Activated naive CD8-positive, alpha-beta T cell treated with anti-CD3 and anti-CD28 coated beads for 36 hours (primary cell): ENCODE measurements at regions not wholly inside any gene's neighbourhood (a gene's known extent, or its start where the extent isn't known, plus 50 kb on each side); places are given as distances from the start of the nearest gene placed in this dataset.
"Not testable (repeated sequence)": the region's sequence is repeated elsewhere in the genome, so short reads cannot be mapped to it uniquely, and the experiment has no call there.

ENCODE experiments used
- DNase-seq: peaks from one replicate; pipeline ENCODE4 v3.0.0; 2021
- H3K27ac Mint-ChIP-seq: one replicate; pipeline ENCODE4 v1.8.0; 2022; ENCODE audit warnings: mild to moderate bottlenecking, moderate library complexity, mixed read lengths
- H3K27me3 Mint-ChIP-seq: one replicate; pipeline ENCODE4 v1.8.0; 2022; ENCODE audit warnings: mild to moderate bottlenecking, mixed read lengths
- H3K36me3 Mint-ChIP-seq: one replicate; pipeline ENCODE4 v1.8.0; 2021; ENCODE audit warnings: mild to moderate bottlenecking, mixed read lengths
- H3K4me1 Mint-ChIP-seq: one replicate; pipeline ENCODE4 v1.8.0; 2021; ENCODE audit warnings: mixed read lengths
- H3K4me3 Mint-ChIP-seq: one replicate; pipeline ENCODE4 v1.8.0; 2022; ENCODE audit warnings: mild to moderate bottlenecking, moderate library complexity, mixed read lengths
- H3K9me3 Mint-ChIP-seq: one replicate; pipeline ENCODE4 v1.8.0; 2022; ENCODE audit warnings: mixed read lengths

- no peaks in the 10 kb centered on the region for H3K27me3 Mint-ChIP-seq
- peaks cover 3% of the 10 kb centered on the region for H3K9me3 Mint-ChIP-seq
Observed at GRCh38 chr12:126248871-126249403, 1183.7 kb downstream of the AACS start.

GRCh38 chr12:126258190-126258589, 1193.0 kb downstream of the AACS start:
- Mint-ChIP-seq H3K36me3 (no peaks in the 10 kb centered on the region), H3K4me3 (no peak overlapping the region), H3K27ac (no peak overlapping the region), H3K9me3 (peaks cover 1% of the 10 kb centered on the region), H3K27me3 (no peaks in the 10 kb centered on the region), H3K4me1 (no peaks in the 10 kb centered on the region)
- DNase-seq = no peak

More at GRCh38 chr12:126248871-126249403, 1183.7 kb downstream of the AACS start:
- Mint-ChIP-seq H3K27ac (no peak overlapping the region), H3K4me3 (no peak overlapping the region), H3K4me1 (no peaks in the 10 kb centered on the region), H3K36me3 (no peaks in the 10 kb centered on the region)
- DNase-seq = no peak

GRCh38 chr12:126262829-126263228, 1197.6 kb downstream of the AACS start:
- H3K27me3 Mint-ChIP-seq = no peaks in the 10 kb centered on the region
- no peak for DNase-seq
- no peak overlapping the region for H3K4me3 Mint-ChIP-seq
- H3K4me1 Mint-ChIP-seq = no peaks in the 10 kb centered on the region
- H3K27ac Mint-ChIP-seq = no peak overlapping the region
- H3K9me3 Mint-ChIP-seq = no peaks in the 10 kb centered on the region
- no peaks in the 10 kb centered on the region for H3K36me3 Mint-ChIP-seq

GRCh38 chr12:126268222-126268621, 1203.0 kb downstream of the AACS start:
- H3K27ac Mint-ChIP-seq = no peak overlapping the region
- H3K27me3 Mint-ChIP-seq = no peaks in the 10 kb centered on the region
- no peaks in the 10 kb centered on the region for H3K4me1 Mint-ChIP-seq
- no peaks in the 10 kb centered on the region for H3K36me3 Mint-ChIP-seq
- DNase-seq = no peak
- peaks cover 6% of the 10 kb centered on the region for H3K9me3 Mint-ChIP-seq
- no peak overlapping the region for H3K4me3 Mint-ChIP-seq

GRCh38 chr12:126271159-126271558, 1205.9 kb downstream of the AACS start:
- no peak overlapping the region for H3K27ac Mint-ChIP-seq
- H3K36me3 Mint-ChIP-seq = no peaks in the 10 kb centered on the region
- no peak for DNase-seq
- no peaks in the 10 kb centered on the region for H3K27me3 Mint-ChIP-seq
- no peak overlapping the region for H3K4me3 Mint-ChIP-seq
- H3K9me3 Mint-ChIP-seq = peaks cover 6% of the 10 kb centered on the region
- no peaks in the 10 kb centered on the region for H3K4me1 Mint-ChIP-seq

- Mint-ChIP-seq H3K9me3 (peaks cover 3% of the 10 kb centered on the region), H3K36me3 (no peaks in the 10 kb centered on the region), H3K27me3 (no peaks in the 10 kb centered on the region), H3K4me3 (no peak overlapping the region), H3K4me1 (no peaks in the 10 kb centered on the region), H3K27ac (no peak overlapping the region)
- no peak for DNase-seq
Observed at GRCh38 chr12:126282691-126283090, 1217.5 kb downstream of the AACS start.

GRCh38 chr12:126286203-126286602, 1221.0 kb downstream of the AACS start:
- H3K27ac Mint-ChIP-seq = no peak overlapping the region

GRCh38 chr12:126290456-126290855, 1225.2 kb downstream of the AACS start:
- Mint-ChIP-seq H3K4me1 (no peaks in the 10 kb centered on the region), H3K9me3 (peaks cover 19% of the 10 kb centered on the region), H3K27ac (no peak overlapping the region), H3K4me3 (no peak overlapping the region), H3K27me3 (no peaks in the 10 kb centered on the region), H3K36me3 (no peaks in the 10 kb centered on the region)
- no peak for DNase-seq

More at GRCh38 chr12:126286203-126286602, 1221.0 kb downstream of the AACS start:
- H3K36me3 Mint-ChIP-seq = no peaks in the 10 kb centered on the region
- DNase-seq = no peak
- H3K9me3 Mint-ChIP-seq = peaks cover 9% of the 10 kb centered on the region
- H3K4me3 Mint-ChIP-seq = no peak overlapping the region
- H3K27me3 Mint-ChIP-seq = no peaks in the 10 kb centered on the region
- no peaks in the 10 kb centered on the region for H3K4me1 Mint-ChIP-seq

GRCh38 chr12:126291987-126292386, 1226.8 kb downstream of the AACS start:
- peaks cover 22% of the 10 kb centered on the region for H3K9me3 Mint-ChIP-seq
- not testable (repeated sequence) for H3K4me3 Mint-ChIP-seq, H3K27me3 Mint-ChIP-seq, DNase-seq, H3K4me1 Mint-ChIP-seq, H3K36me3 Mint-ChIP-seq, H3K27ac Mint-ChIP-seq

- no peaks in the 10 kb centered on the region for H3K4me1 Mint-ChIP-seq
- H3K9me3 Mint-ChIP-seq = peaks cover 20% of the 10 kb centered on the region
- no peaks in the 10 kb centered on the region for H3K27me3 Mint-ChIP-seq
- DNase-seq = no peak
- no peaks in the 10 kb centered on the region for H3K36me3 Mint-ChIP-seq
- no peak overlapping the region for H3K27ac Mint-ChIP-seq
- no peak overlapping the region for H3K4me3 Mint-ChIP-seq
Observed at GRCh38 chr12:126295652-126296051, 1230.4 kb downstream of the AACS start.

- no peaks in the 10 kb centered on the region for H3K4me1 Mint-ChIP-seq
- H3K27me3 Mint-ChIP-seq = no peaks in the 10 kb centered on the region
- DNase-seq = no peak
Observed at GRCh38 chr12:126309278-126309677, 1244.0 kb downstream of the AACS start.

GRCh38 chr12:126312457-126312856, 1247.2 kb downstream of the AACS start:
- Mint-ChIP-seq H3K4me3 (no peak overlapping the region), H3K4me1 (no peaks in the 10 kb centered on the region), H3K9me3 (peaks cover 11% of the 10 kb centered on the region), H3K27me3 (no peaks in the 10 kb centered on the region), H3K27ac (no peak overlapping the region), H3K36me3 (no peaks in the 10 kb centered on the region)
- no peak for DNase-seq

More at GRCh38 chr12:126309278-126309677, 1244.0 kb downstream of the AACS start:
- Mint-ChIP-seq H3K27ac (no peak overlapping the region), H3K9me3 (peaks cover 9% of the 10 kb centered on the region), H3K36me3 (no peaks in the 10 kb centered on the region), H3K4me3 (no peak overlapping the region)

- H3K9me3 Mint-ChIP-seq = peaks cover 11% of the 10 kb centered on the region
Observed at GRCh38 chr12:126316411-126316810, 1251.2 kb downstream of the AACS start.

GRCh38 chr12:126337556-126338441, 1272.6 kb downstream of the AACS start:
- H3K4me3 Mint-ChIP-seq = no peak overlapping the region
- H3K27ac Mint-ChIP-seq = no peak overlapping the region
- H3K9me3 Mint-ChIP-seq = peaks cover 2% of the 10 kb centered on the region
- H3K4me1 Mint-ChIP-seq = no peaks in the 10 kb centered on the region
- no peaks in the 10 kb centered on the region for H3K27me3 Mint-ChIP-seq
- DNase-seq = no peak
- no peaks in the 10 kb centered on the region for H3K36me3 Mint-ChIP-seq

More at GRCh38 chr12:126316411-126316810, 1251.2 kb downstream of the AACS start:
- H3K4me3 Mint-ChIP-seq = no peak overlapping the region
- no peaks in the 10 kb centered on the region for H3K36me3 Mint-ChIP-seq
- H3K27me3 Mint-ChIP-seq = no peaks in the 10 kb centered on the region
- no peaks in the 10 kb centered on the region for H3K4me1 Mint-ChIP-seq
- no peak for DNase-seq
- H3K27ac Mint-ChIP-seq = no peak overlapping the region

- Mint-ChIP-seq H3K36me3 (no peaks in the 10 kb centered on the region), H3K4me3 (no peak overlapping the region)
Observed at GRCh38 chr12:126342866-126343265, 1277.6 kb downstream of the AACS start.

GRCh38 chr12:126343321-126343720, 1278.1 kb downstream of the AACS start:
- H3K9me3 Mint-ChIP-seq = peaks cover 6% of the 10 kb centered on the region
- no peak overlapping the region for H3K27ac Mint-ChIP-seq
- no peaks in the 10 kb centered on the region for H3K36me3 Mint-ChIP-seq
- H3K4me1 Mint-ChIP-seq = no peaks in the 10 kb centered on the region
- no peak overlapping the region for H3K4me3 Mint-ChIP-seq
- no peak for DNase-seq
- H3K27me3 Mint-ChIP-seq = no peaks in the 10 kb centered on the region

More at GRCh38 chr12:126342866-126343265, 1277.6 kb downstream of the AACS start:
- Mint-ChIP-seq H3K9me3 (peaks cover 6% of the 10 kb centered on the region), H3K27me3 (no peaks in the 10 kb centered on the region), H3K27ac (no peak overlapping the region), H3K4me1 (no peaks in the 10 kb centered on the region)
- no peak for DNase-seq
